NCI-H128 (cell line): ENCODE measurements at regions not wholly inside any gene's neighbourhood (a gene's known extent, or its start where the extent isn't known, plus 50 kb on each side); places are given as distances from the start of the nearest gene placed in this dataset.

Experiments
- DNase-seq: peaks from one replicate; lab custom pipeline; 2025; ENCODE audit not compliant: unreplicated experiment; lab: John Stamatoyannopoulos, UW

DNA sequence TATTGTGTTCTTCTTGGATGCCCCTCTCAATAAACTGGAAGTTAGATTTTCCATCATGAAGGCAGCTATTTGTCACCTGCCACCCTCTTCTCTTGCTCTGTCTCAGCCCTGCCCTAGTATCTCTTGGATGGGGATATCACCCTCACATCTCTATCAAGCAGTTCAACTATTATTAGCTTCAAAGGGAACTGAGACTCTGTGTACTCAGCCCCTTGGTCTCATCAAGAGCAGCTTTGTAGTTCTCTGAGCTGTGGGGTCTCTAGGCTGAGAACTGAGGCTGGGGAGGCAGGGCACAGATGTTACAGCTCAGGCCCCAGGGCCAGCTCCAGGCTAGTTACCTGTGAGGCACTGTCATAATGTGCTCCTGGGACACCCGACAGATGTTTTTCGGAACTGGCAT, 130.3 kb downstream of the DAD1 start:
- no peak for DNase-seq

DNA sequence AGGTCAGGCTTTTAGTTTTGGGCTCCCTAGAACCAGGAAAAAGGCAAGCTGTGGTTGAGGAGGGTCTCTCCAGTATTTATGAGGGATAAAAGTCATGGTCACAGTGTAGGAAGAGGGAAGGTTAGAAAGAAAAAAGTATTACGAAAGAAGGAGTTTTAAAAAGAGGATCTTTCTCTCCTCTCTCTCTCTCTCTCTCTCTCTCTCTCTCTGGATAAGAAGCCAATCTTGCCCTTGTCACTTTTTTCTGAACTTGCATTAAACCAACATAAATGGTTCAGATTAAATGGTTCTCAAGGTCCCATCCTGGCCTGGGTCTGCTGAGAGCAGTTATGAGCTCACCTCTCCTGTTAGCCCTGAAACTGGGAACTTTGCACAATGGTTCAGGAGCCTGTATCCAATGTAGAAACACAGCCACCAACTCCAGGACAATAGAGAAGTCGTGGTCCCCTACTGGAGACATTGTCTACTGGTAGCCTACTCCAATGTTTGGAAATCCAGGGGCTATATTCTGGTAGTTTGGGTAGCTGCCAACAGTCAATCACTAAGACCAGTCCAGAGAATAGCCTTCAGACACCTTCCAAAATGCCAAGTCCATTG, 131.9 kb downstream of the DAD1 start:
- no peak for DNase-seq

GRCh38 chr14:22456421-22456820, 132.6 kb downstream of the DAD1 start:
- no peak for DNase-seq

DNA sequence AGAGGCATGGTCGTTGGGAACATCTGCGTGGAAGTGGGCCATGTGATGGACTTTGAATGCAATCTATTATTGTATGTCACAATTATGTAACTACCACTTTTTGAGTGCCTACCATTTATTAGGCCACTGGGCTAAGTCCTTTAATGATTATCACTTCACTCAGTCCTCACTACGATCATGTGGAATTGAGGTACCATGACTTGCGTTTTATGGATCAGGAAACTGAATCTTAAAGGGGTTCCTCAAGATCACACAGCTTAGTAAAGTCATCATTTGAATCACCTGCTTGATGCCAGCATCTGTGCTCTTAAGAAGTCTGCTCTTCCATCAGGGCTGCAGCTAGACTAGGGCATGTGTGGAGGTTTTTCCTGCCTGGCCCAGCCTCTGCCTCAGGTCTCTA, 136.7 kb downstream of the DAD1 start:
- DNase-seq: no peak

GRCh38 chr14:22450266-22450665, 138.8 kb downstream of the DAD1 start:
- no peak for DNase-seq

GRCh38 chr14:22449600-22449905, 139.5 kb downstream of the DAD1 start:
- no peak for DNase-seq

- DNase-seq: no peak
Measured at GRCh38 chr14:22448905-22449599, 140.0 kb downstream of the DAD1 start.

- DNase-seq: no peak
Measured at GRCh38 chr14:22448035-22448904, 140.8 kb downstream of the DAD1 start.

DNA sequence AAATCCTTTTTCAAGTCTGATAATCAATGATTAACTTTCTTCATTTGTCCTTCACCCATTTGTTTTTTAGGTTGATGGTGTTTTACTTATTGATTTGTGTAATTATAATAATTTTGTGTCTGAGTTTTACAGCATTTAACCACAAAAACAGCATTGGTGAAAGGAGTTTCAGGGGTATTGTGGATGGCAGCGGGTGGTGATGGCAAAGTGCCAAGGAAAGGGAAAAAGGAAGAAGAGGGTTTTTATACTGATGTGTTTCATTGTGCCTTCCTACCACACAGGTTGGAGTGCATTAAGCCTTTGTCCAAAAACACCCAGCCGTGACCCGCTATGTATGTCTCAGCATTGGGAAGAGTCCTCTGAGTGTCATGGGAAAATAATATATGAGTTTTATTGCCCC, 150.3 kb downstream of the DAD1 start:
- DNase-seq: no peak

DNA sequence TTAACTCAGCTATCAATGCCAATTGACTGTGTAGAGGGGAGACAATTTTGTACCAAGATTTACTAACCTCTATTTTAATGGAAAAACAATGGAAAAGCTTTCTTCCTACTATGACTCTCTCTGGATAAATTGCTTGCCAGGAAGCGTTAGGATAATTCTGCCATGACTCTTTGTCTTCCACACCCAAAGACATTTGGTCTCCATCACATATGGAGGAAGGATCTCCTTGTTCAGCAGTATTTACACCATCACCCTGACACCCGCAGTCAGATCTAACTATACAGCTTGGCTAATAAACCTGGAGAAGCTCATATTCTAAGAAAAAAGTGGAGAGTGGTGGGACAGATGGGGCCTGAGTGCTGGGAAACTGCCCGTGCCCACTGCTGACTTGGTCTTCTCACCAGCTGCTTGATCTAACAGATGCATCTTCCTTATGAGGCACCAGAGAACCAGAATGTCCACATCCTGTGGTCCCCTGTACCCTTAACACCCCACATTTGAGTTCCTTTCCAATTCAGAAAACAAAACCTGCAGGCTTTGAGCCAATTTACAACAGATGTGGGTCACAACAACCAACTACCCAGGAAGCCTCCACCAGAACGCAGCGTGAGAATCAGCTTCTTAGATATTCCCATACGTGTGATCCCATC, 154.0 kb downstream of the DAD1 start:
- DNase-seq: no peak

DNA sequence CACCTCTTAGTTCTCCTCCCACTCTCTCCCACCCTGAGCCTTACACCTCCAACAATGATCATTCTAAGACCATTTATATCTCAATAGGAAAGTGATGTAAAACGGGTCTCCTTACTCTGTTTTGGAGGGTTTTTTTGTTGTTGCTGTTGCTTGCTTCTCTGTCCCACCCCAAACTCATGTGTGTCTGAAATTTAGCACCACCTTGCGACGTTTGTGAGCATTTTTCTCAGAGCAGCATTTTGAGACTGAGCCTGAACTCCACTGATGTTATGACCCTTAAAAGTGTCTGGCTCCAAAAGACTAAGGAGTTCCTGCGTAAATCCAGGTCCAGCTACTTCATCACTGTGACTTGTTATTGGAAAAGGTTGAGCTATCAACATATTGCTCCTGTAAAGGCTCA, 155.0 kb downstream of the DAD1 start:
- no peak for DNase-seq

DNA sequence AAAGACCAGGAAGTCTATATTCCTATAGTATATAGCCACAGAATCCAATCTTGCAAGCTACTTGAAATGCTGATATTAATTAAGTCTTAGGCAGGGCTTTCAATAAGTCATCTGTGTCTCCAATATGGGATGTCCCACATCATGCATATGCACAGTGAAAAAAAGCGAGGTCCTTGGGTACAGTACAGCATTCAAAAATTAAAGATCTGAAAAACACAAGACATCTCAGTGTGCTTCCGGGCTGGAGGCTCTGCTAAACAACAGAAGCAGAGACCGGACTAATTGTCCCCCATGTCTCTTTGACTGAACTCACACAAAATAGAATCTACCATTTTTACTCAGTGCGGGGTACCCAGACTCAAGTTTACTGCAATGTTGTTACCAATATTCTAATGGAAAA, 156.0 kb downstream of the DAD1 start:
- DNase-seq: no peak

DNA sequence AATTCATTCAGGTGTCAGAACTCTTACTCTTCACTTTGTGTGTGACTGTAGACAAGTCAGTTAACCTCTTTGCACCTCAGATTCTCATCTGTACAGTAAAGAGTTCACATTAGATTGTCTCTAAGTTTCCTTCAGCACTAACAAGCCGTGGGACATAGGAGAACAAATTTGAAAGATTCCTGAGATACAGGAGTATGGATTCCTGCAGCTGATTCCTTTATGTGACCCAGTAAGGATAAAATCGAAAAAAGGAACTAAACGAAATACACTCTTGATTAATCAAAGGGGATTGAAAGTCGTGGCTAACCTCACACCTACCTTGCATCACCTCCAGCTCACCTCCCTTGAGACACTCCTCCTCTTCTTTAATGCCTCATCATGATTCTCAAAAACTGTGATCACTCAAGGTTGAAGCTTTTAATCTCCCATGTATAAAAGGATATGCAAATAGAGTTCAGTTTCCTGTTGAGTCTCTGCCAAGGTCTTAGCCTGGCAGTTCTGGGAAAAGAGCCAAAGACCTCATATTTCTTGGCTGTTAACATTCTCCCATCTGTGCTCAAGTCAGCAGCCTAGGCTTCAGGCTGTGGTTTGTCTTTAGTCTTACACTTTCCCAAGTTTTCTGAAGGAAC, 156.6 kb downstream of the DAD1 start:
- no peak for DNase-seq

- no peak for DNase-seq
Measured at GRCh38 chr14:22429546-22430294, 159.3 kb downstream of the DAD1 start.

GRCh38 chr14:22428700-22429291, 160.2 kb downstream of the DAD1 start:
- no peak for DNase-seq

DNA sequence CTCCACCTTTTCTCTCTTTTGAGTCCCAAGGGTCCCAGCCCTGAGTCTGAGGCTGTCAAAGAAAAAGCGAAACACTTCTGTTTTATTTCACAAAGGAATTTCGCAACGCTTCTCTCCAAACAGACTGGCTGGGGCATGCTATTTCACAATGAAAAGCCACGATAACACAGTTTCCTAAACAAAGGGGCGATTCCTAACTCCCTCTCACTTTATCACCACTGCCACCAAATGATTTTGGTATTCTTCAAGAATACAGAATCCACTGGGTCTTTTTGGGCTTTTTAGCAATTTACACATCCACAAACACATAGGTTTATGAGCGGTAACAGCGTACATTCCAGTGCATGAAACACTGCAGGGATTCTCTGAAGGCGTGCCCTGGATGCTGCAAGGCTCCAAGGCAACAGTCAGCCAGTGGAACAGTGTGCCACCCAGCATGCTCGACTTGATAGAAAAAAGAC, 161.2 kb downstream of the DAD1 start:
- no peak for DNase-seq

DNA sequence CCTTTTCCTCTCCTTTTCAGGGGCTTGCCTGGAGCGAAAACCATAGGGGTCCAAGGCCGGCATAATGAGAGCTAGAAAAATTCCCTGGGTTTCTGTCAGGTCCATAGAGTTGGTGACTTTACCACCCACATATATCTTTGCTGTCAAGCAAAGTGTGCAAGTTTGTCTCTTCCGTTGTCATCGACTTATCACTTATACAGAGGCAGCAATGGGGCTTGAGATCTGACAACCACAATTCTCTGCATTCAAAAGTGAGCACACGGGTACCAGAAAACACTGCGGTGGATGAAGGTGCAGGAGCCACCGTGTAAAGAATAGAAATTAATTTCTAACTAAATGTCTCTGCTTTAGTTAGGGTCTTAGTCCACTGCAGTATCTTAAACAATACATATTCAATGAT, 162.3 kb downstream of the DAD1 start:
- DNase-seq: no peak

DNA sequence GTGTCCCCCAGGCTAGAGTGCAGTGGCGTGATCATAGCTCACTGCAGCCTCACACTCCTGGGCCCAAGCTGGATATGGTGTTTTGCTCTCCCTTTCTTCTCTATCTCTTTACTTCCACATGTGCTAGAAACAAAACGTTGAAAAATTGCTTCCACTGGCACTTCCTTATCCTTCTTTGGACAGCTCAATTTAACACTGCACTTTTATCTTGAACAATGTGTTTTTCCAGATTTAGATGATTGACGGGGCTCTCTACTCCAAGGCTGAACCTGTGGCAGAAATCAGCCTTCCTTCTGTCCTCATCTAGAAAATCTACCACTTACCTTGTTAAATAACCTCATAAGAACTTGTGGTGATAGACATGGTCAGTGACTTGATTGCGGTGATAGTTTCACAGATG, 165.1 kb downstream of the DAD1 start:
- DNase-seq: no peak

GRCh38 chr14:22422238-22422637, 166.8 kb downstream of the DAD1 start:
- no peak for DNase-seq

DNA sequence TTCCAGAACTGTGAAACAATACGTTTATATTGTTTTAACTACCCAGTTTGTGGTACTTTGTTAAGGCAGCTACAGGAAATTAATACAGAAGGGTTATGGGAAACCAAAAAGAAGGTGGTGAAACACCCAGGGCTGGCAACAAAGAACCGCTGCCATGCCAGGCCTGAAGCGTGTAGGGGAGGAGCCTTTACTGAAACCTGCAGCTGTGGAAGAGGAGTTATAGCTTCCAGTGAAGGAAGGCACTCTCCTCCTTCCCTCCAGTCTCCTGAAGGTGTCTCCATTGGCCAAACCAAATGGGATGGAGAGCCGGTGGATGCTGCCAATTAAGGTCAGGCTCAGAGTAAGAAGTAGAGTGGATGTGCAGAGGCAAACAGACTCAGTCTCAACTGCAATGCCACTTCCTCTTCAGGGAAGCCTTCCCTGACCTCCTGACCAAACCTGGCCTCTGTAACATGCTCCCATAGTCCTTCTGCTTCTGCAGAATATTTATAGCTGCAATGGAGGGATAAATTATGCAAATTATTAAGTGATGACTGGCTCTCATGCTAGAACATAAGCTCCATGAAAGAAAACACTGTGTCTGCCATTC, 168.3 kb downstream of the DAD1 start:
- no peak for DNase-seq
